CD14-positive monocyte (primary cell): ENCODE measurements at regions not wholly inside any gene's neighbourhood (a gene's known extent, or its start where the extent isn't known, plus 50 kb on each side); places are given as distances from the start of the nearest gene placed in this dataset.

Experiments used
- DNase-seq, 3 donors: peaks; one replicate each; pipeline ENCODE4 v3.0.0-alpha.2; 2011 to 2022
- H2AFZ ChIP-seq: 2 replicates; pipeline ENCODE4 v1.6.0; 2012; ENCODE audit warnings: mild to moderate bottlenecking, low read depth, low read length, inconsistent platforms; ENCODE audit not compliant: insufficient read depth, poor library complexity, severe bottlenecking
- H3K27ac ChIP-seq, 2 donors: 1 replicate in 1 of 2; 2 replicates in 1 of 2; pipeline ENCODE4 v1.5.1; 2012 to 2013; ENCODE audit warnings: low read length in 2 of 2, control low read depth in 1 of 2, inconsistent platforms in 1 of 2, low read depth in 1 of 2, mild to moderate bottlenecking in 1 of 2
- H3K27me3 ChIP-seq, 2 donors: one replicate each; pipeline versions ENCODE4 v1.6.0 to v1.6.1; 2011 to 2013; ENCODE audit warnings: low read length in 2 of 2; ENCODE audit not compliant: control insufficient read depth in 2 of 2, insufficient read depth in 2 of 2
- H3K36me3 ChIP-seq, 2 donors: replicated peaks in 1 of 2; 1 replicate in 1 of 2; 2 replicates in 1 of 2; pipeline versions ENCODE4 v1.5.1 to v1.6.1; 2012 to 2013; ENCODE audit warnings: low read length in 2 of 2, control low read depth in 1 of 2, inconsistent platforms in 1 of 2, mild to moderate bottlenecking in 1 of 2; ENCODE audit not compliant: insufficient read depth in 2 of 2, control insufficient read depth in 1 of 2
- H3K4me1 ChIP-seq, 2 donors: 1 replicate in 1 of 2; 2 replicates in 1 of 2; pipeline versions ENCODE4 v1.5.1 to v1.6.1; 2012 to 2013; ENCODE audit warnings: low read length in 2 of 2, control low read depth in 1 of 2, inconsistent platforms in 1 of 2, mild to moderate bottlenecking in 1 of 2, moderate library complexity in 1 of 2; ENCODE audit not compliant: insufficient read depth in 2 of 2, control insufficient read depth in 1 of 2
- H3K4me2 ChIP-seq: replicated peaks from 2 replicates; pipeline ENCODE3; 2012; ENCODE audit warnings: low read length, moderate library complexity, mild to moderate bottlenecking; ENCODE audit not compliant: poor library complexity, severe bottlenecking; ENCODE audit errors: extremely low read depth
- H3K4me3 ChIP-seq, 3 experiments: fragments of 200-600 bp in 1 of 3; sonication (generic) in 1 of 3; replicated peaks in 1 of 3; 1 replicate in 2 of 3; 2 replicates in 1 of 3; pipeline ENCODE4 v1.5.1; 2011 to 2013; ENCODE audit warnings: low read length in 3 of 3, mild to moderate bottlenecking in 3 of 3, control low read depth in 2 of 3, low read depth in 2 of 3, inconsistent platforms in 1 of 3, moderate library complexity in 1 of 3
- H3K79me2 ChIP-seq: 2 replicates; pipeline ENCODE4 v1.6.0; 2012; ENCODE audit warnings: mild to moderate bottlenecking, control low read depth, inconsistent platforms, low read length, moderate library complexity; ENCODE audit not compliant: insufficient read depth
- H3K9ac ChIP-seq: 2 replicates; pipeline ENCODE4 v1.6.0; 2017; ENCODE audit warnings: low read length, mild to moderate bottlenecking; ENCODE audit not compliant: insufficient read depth, poor library complexity, severe bottlenecking
- H3K9me3 ChIP-seq, 2 donors: replicated peaks in 1 of 2; 1 replicate in 1 of 2; 2 replicates in 1 of 2; pipeline versions ENCODE4 v1.5.1 to v1.6.1; 2012 to 2013; ENCODE audit warnings: low read length in 2 of 2, control low read depth in 1 of 2; ENCODE audit not compliant: control insufficient read depth in 1 of 2, insufficient read depth in 1 of 2
- H4K20me1 ChIP-seq: 2 replicates; pipeline ENCODE4 v1.6.0; 2012; ENCODE audit warnings: mild to moderate bottlenecking, low read length, control low read depth, moderate library complexity; ENCODE audit not compliant: insufficient read depth
- H3K27ac Mint-ChIP-seq, 7 donors: one replicate each; pipeline ENCODE4 v1.8.0; 2020; ENCODE audit warnings: mild to moderate bottlenecking in 7 of 7, mixed read lengths in 7 of 7, moderate library complexity in 6 of 7, inconsistent platforms in 2 of 7
- H3K27me3 Mint-ChIP-seq, 3 donors: one replicate each; pipeline ENCODE4 v1.8.0; 2021 to 2022; ENCODE audit warnings: low read depth in 3 of 3, mild to moderate bottlenecking in 3 of 3, mixed read lengths in 3 of 3, moderate library complexity in 3 of 3, inconsistent platforms in 1 of 3
- H3K36me3 Mint-ChIP-seq, 2 donors: one replicate each; pipeline ENCODE4 v1.8.0; 2020; ENCODE audit warnings: mixed read lengths in 2 of 2, inconsistent platforms in 1 of 2, mild to moderate bottlenecking in 1 of 2
- H3K4me1 Mint-ChIP-seq: one replicate; pipeline ENCODE4 v1.8.0; 2020; ENCODE audit warnings: mild to moderate bottlenecking, mixed read lengths
- H3K4me3 Mint-ChIP-seq, 2 donors: one replicate each; pipeline ENCODE4 v1.8.0; 2020; ENCODE audit warnings: mild to moderate bottlenecking in 2 of 2, mixed read lengths in 2 of 2, moderate library complexity in 1 of 2
- H3K9me3 Mint-ChIP-seq, 7 donors: one replicate each; pipeline ENCODE4 v1.8.0; 2020 to 2022; ENCODE audit warnings: mixed read lengths in 7 of 7, mild to moderate bottlenecking in 6 of 7, moderate library complexity in 6 of 7, inconsistent platforms in 2 of 7
- WGBS: methylation state at CpG from one replicate; pipeline ENCODE4 v1.1.5; 2013; ENCODE audit warnings: missing lambda C conversion rate; ENCODE audit not compliant: insufficient coverage; 5-methylcytosine and 5-hydroxymethylcytosine counted together
- intact Hi-C, 2 donors: fragments of 100-400 bp; cut with micrococcal nuclease; formaldehyde crosslinking; loops; one replicate each; pipeline versions ENCODE4 v1.15.0 to v1.15.1; 2023
- TF ChIP-seq, protein P1 (sequence below): fragments of 200-600 bp; IDR thresholded peaks from one replicate; pipeline ENCODE4 v1.8.0; 2022; ENCODE audit warnings: antibody characterized with exemption, mild to moderate bottlenecking

DNA sequence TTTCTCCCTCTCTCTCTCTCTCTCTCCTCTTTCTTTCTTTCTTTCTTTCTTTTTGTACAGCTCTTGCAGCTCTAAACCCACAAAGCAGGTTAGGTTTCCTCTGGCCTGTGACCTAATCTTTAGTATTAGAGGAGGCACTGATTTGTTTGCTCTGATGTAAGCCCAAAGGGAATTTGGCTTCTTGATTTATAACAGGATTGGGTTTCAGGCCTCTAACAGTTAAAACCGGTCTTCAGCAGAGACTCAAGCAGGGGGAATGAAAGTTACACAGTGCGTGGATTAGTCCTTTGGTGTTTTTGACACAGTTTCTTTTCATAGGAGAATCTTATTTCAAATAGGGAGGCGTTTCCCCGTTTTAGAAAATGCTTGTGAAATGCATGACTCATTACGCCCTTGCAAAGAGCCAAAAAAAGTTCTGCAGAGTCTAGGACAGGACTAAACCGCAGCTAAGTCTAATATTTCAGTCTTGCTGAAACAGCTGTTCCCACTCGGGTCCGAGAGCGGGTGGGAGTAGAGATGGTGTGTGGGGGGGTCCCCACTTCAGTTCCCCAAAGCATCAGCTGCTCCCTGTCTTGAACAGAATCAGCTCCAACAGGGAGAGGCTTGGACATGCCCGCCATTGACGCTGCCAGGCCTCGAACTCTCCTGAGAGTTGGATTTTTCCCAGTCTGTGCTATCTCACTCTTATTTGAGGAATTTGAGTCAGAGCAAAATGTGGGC is 296.5 kb upstream of the PITRM1 start:
- Mint-ChIP-seq H3K27me3 (no peaks in the 10 kb centered on the region), H3K9me3 (peaks cover 0 to 2% (median 0%) of the 10 kb centered on the region in 7 donors), H3K4me1 (peaks cover 83% of the 10 kb centered on the region), H3K36me3 (peaks cover 3 to 6% of the 10 kb centered on the region in 2 donors), H3K27ac (peak overlapping the region; percentile 94 to 99 (median 97)), H3K4me3 (peak overlapping the region in 1 of 2 donors; percentile 80)
- Histone ChIP-seq H3K4me1 (peaks cover 83 to 90% of the 10 kb centered on the region in 2 donors), H3K9ac (peak overlapping the region; percentile 62), H3K9me3 (no peaks in the 10 kb centered on the region), H3K4me3 (peak overlapping the region in 2 of 3 experiments; percentile 15 to 57), H2AFZ (no peak overlapping the region), H3K36me3 (no peaks in the 10 kb centered on the region), H3K79me2 (peaks cover 3% of the 10 kb centered on the region), H3K4me2 (peak overlapping the region; percentile 73), H3K27me3 (no peaks in the 10 kb centered on the region), H3K27ac (peak overlapping the region; percentile 74 to 95), H4K20me1 (no peaks in the 10 kb centered on the region)
- intact Hi-C loops, result loop anchor here in 1 of 2 donors (5.0 kb wide), 1 partner anchor 308 kb away; no protein-coding TSS in a partner anchor
- TF ChIP-seq, protein P1, sequence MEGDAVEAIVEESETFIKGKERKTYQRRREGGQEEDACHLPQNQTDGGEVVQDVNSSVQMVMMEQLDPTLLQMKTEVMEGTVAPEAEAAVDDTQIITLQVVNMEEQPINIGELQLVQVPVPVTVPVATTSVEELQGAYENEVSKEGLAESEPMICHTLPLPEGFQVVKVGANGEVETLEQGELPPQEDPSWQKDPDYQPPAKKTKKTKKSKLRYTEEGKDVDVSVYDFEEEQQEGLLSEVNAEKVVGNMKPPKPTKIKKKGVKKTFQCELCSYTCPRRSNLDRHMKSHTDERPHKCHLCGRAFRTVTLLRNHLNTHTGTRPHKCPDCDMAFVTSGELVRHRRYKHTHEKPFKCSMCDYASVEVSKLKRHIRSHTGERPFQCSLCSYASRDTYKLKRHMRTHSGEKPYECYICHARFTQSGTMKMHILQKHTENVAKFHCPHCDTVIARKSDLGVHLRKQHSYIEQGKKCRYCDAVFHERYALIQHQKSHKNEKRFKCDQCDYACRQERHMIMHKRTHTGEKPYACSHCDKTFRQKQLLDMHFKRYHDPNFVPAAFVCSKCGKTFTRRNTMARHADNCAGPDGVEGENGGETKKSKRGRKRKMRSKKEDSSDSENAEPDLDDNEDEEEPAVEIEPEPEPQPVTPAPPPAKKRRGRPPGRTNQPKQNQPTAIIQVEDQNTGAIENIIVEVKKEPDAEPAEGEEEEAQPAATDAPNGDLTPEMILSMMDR, result no peak
- DNase-seq, result peak; percentile 83 to 92 (median 87)
- WGBS, result 0% methylated on average over 5 of the region's 12 CpGs

- H2AFZ ChIP-seq, result peak overlapping the region; percentile 62
- peak overlapping the region; percentile 58 to 80 for H3K4me3 Mint-ChIP-seq
Measured at GRCh38 chr10:3467052-3467951, 294.7 kb upstream of the PITRM1 start.

More at GRCh38 chr10:3467052-3467951, 294.7 kb upstream of the PITRM1 start:
- H4K20me1 ChIP-seq, result no peaks in the 10 kb centered on the region
- peaks cover 0 to 2% (median 0%) of the 10 kb centered on the region in 3 donors for H3K27me3 Mint-ChIP-seq
- peak overlapping the region; percentile 94 to 99 (median 97) for H3K27ac Mint-ChIP-seq
- TF ChIP-seq, protein P1, result no peak
- H3K4me1 Mint-ChIP-seq, result peaks cover 68% of the 10 kb centered on the region
- H3K36me3 Mint-ChIP-seq, result peaks cover 3 to 6% of the 10 kb centered on the region in 2 donors
- H3K9me3 ChIP-seq, result no peaks in the 10 kb centered on the region
- peak; percentile 42 to 64 (median 56) for DNase-seq
- H3K4me1 ChIP-seq, result peaks cover 68 to 74% of the 10 kb centered on the region in 2 donors
- intact Hi-C loops, result loop anchor here in 1 of 2 donors (5.0 kb wide), 1 partner anchor 310 kb away; no protein-coding TSS in a partner anchor
- H3K4me3 ChIP-seq, result peak overlapping the region; percentile 8 to 57 (median 12)
- H3K27me3 ChIP-seq, result no peaks in the 10 kb centered on the region
- H3K79me2 ChIP-seq, result peaks cover 3% of the 10 kb centered on the region
- peak overlapping the region; percentile 73 for H3K4me2 ChIP-seq
- WGBS, result 42% methylated on average over 5 of the region's 23 CpGs
- no peaks in the 10 kb centered on the region for H3K36me3 ChIP-seq
- H3K9me3 Mint-ChIP-seq, result peaks cover 0 to 2% (median 0%) of the 10 kb centered on the region in 7 donors
- peak overlapping the region; percentile 74 to 95 for H3K27ac ChIP-seq
- H3K9ac ChIP-seq, result peak overlapping the region; percentile 62
